ENCODE measurements at regions not wholly inside any gene's neighbourhood (a gene's known extent, or its start where the extent isn't known, plus 50 kb on each side); places are given as distances from the start of the nearest gene placed in this dataset.

- H3K4me3 ChIP-seq (ENCODE audit: low read depth, low read length): no peak overlapping the region
- TF ChIP-seq, protein P1, sequence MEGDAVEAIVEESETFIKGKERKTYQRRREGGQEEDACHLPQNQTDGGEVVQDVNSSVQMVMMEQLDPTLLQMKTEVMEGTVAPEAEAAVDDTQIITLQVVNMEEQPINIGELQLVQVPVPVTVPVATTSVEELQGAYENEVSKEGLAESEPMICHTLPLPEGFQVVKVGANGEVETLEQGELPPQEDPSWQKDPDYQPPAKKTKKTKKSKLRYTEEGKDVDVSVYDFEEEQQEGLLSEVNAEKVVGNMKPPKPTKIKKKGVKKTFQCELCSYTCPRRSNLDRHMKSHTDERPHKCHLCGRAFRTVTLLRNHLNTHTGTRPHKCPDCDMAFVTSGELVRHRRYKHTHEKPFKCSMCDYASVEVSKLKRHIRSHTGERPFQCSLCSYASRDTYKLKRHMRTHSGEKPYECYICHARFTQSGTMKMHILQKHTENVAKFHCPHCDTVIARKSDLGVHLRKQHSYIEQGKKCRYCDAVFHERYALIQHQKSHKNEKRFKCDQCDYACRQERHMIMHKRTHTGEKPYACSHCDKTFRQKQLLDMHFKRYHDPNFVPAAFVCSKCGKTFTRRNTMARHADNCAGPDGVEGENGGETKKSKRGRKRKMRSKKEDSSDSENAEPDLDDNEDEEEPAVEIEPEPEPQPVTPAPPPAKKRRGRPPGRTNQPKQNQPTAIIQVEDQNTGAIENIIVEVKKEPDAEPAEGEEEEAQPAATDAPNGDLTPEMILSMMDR (IDR thresholded peaks at IDR 0.05; ENCODE audit: low read depth, low read length, missing control alignments): no peak
Measured at GRCh38 chr11:119505861-119506260, 82.9 kb upstream of the THY1 start.

DNA sequence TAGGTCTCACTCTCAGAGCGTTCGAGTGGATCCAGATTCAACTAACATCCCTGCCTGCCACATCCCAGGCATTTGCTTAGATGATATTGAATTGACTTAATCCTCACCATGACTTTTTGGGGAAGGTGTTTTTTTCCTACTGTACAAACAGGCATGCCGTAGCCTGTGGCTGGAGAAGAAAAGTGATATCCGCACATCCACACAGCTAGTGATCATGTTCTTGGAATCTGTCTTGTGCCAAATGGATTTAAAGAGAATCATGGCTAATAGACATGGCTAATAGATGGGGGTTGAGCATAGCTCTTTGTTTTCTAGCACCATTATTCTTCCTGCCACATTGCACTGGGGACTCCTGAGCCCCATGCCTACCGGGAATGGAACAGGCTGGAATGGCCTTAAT lies 82.1 kb upstream of the THY1 start:
- H3K4me3 ChIP-seq (ENCODE audit: low read depth, low read length): no peak overlapping the region
- DNase-seq (ENCODE audit: low read depth): no peak
- TF ChIP-seq, protein P1 (IDR thresholded peaks at IDR 0.05; ENCODE audit: low read depth, low read length, missing control alignments): no peak

More at GRCh38 chr11:119505861-119506260, 82.9 kb upstream of the THY1 start:
- no peak for DNase-seq (ENCODE audit: low read depth)

DNA sequence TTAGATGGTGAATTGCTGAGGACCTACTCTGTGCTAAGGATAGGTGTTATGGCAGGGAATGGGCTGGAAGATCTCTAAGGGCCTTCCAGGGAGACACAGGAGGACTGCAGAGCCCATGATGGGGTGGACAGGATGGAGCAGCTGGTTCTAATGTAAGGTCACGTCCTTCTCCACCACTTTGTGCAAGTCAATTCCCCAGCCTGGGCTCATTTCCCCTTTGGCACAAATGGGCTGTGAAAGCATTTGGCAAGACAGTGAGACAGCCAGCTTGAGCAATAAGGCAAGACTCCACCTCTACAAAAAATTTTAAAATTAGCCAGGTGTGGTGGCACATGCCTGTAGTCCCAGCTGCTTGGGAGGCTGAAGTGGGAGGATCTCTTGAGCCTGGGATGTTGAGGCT lies 81.4 kb upstream of the THY1 start:
- TF ChIP-seq, protein P1 (IDR thresholded peaks at IDR 0.05; ENCODE audit: low read depth, low read length, missing control alignments): no peak
- DNase-seq (ENCODE audit: low read depth): no peak
- no peak overlapping the region for H3K4me3 ChIP-seq (ENCODE audit: low read depth, low read length)

- no peak for DNase-seq (ENCODE audit: low read depth)
- TF ChIP-seq, protein P1 (IDR thresholded peaks at IDR 0.05; ENCODE audit: low read depth, low read length, missing control alignments): no peak
- H3K4me3 ChIP-seq (ENCODE audit: low read depth, low read length): no peak overlapping the region
Measured at GRCh38 chr11:119501777-119502405, 78.9 kb upstream of the THY1 start.

DNA sequence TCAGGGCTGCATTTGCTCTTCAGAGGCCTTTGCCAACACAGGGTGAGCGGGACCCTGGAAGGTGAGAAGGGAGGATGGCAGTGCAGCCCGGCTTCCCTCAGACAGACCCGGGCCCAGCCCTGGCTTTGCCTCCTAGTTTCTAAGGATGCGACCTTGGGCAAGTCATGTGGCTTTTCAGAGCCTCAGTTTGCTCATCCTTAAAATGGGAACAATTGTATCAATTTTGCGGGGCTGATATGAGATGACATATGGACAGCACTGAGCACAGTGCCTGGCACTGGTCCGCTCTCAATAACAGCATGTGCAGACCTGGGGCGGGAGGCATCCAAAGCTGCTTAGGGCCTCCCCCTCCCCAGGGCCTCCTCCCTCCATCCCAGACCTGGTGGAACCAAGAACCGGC lies 74.7 kb upstream of the THY1 start:
- TF ChIP-seq, protein P1 (IDR thresholded peaks at IDR 0.05; ENCODE audit: low read depth, low read length, missing control alignments): no peak
- H3K4me3 ChIP-seq (ENCODE audit: low read depth, low read length): no peak overlapping the region
- no peak for DNase-seq (ENCODE audit: low read depth)

DNA sequence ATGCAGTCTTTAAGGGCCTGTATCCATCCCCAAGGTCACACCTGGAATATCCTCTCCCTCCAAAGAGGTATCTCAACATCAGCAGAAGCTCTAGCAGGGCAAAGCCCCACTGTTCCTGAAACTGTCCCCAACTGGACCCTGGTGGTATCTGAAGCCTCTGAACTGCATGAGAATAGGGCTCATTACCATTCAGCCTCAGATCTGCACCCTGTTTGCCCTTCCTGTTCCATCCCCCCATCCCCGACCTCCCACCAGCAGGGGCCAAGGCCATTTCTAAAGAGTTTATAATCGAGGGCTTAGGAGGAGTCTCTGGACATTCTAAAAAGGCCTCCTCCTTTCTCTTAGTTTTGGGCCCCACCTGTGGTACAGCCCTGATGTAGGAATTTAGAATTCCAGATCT lies 74.0 kb upstream of the THY1 start:
- DNase-seq (ENCODE audit: low read depth): no peak
- TF ChIP-seq, protein P1 (IDR thresholded peaks at IDR 0.05; ENCODE audit: low read depth, low read length, missing control alignments): no peak
- H3K4me3 ChIP-seq (ENCODE audit: low read depth, low read length): no peak overlapping the region

DNA sequence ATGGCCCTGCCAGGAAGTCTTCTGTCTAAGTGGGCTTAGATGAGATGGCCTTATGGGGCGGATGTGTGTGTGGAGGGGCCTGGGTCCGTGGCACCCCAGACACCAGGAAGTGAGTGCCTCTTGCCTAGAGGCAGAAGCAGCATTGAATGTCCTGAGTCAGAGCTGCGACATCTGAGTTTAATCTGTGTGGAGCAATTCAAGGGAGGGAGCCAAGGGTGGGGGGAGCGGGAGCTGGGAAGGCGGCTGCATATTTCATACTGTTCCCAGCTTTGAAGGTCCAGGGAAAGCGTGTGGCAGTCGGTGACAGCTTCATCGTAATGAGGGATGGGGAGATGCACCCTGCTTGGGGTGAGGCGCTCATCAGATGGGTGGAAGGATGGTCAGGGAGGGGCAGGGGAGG lies 73.5 kb upstream of the THY1 start:
- no peak for DNase-seq (ENCODE audit: low read depth)
- TF ChIP-seq, protein P1 (IDR thresholded peaks at IDR 0.05; ENCODE audit: low read depth, low read length, missing control alignments): no peak
- H3K4me3 ChIP-seq (ENCODE audit: low read depth, low read length): no peak overlapping the region
